ENCODE measurements at regions not wholly inside any gene's neighbourhood (a gene's known extent, or its start where the extent isn't known, plus 50 kb on each side); places are given as distances from the start of the nearest gene placed in this dataset.
"Not testable (repeated sequence)": the region's sequence is repeated elsewhere in the genome, so short reads cannot be mapped to it uniquely, and the experiment has no call there.

DNA sequence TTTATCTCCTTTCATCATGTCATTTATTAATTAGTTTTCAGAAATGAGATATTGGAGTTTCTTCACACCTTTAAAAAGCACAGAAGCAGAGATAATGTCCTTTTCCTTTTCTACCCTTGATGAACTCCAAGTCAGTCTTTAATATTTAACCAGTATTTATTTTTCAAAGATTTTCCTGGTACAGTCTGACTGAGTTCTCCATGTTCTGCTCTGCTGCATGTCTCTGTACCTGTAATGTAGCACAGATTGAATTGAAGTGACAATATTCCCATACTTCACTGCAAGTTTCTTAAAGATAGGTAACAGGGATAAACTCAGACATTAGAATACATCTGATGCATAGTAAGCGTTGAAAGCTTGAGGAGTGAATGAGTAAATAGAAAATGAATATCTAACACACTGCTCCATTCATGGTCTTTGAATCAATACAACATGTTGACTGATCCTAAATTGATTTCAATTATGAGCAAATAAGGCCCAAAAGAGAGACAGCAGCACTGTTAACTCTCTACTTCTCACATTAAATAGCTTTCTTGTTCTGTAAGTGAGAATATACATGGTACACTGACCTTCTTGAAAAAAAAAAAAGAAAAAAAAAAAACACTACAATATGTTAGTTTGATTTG is 1323.6 kb upstream of the PRR20A start:
- H3K36me3 ChIP-seq (ENCODE audit: insufficient read depth, low read length) = 0 out of 2 replicates have a peak, but pooled peaks cover 2% of the 10 kb centered on the region
- no peak overlapping the region for H3K4me3 ChIP-seq (ENCODE audit: low read length)
- H3K27ac ChIP-seq (ENCODE audit: low read depth, low read length) = no peak overlapping the region
- H3K4me1 ChIP-seq (ENCODE audit: insufficient read depth, low read length) = no peaks in the 10 kb centered on the region
- H3K27me3 ChIP-seq (ENCODE audit: insufficient read depth, low read length) = no peaks in the 10 kb centered on the region
- H3K9ac ChIP-seq (ENCODE audit: low read depth, low read length) = no peak overlapping the region
- H3K9me3 ChIP-seq (ENCODE audit: insufficient read depth, low read depth, low read length) = peaks cover 14% of the 10 kb centered on the region
- WGBS = 83% methylated on average over 1 of the region's 1 CpG

DNA sequence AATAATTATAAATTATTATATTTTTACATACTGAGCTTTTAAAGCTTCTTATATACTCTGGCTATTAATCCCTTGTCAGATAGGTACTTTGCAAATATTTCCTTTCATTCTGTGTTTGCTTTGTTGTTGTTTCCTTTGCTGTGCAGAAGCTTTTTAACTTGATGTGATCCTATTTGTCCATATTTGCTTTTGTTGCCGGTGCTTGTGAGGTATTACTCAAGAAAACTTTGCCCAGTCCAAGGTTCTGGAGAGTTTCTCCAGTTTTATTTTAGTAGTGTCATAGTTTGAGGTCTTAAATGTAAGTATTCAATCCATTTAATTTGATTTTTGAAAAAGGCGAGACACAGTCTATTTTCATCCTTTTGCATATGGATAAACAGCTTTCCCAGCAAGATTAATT is 1319.9 kb upstream of the PRR20A start:
- Histone ChIP-seq H3K36me3 (ENCODE audit: insufficient read depth, low read length) (no peaks in the 10 kb centered on the region), H3K27ac (ENCODE audit: low read depth, low read length) (no peak overlapping the region), H3K9me3 (ENCODE audit: insufficient read depth, low read depth, low read length) (no peaks in the 10 kb centered on the region), H3K4me3 (ENCODE audit: low read length) (no peak overlapping the region), H3K9ac (ENCODE audit: low read depth, low read length) (no peak overlapping the region), H3K27me3 (ENCODE audit: insufficient read depth, low read length) (no peaks in the 10 kb centered on the region), H3K4me1 (ENCODE audit: insufficient read depth, low read length) (no peaks in the 10 kb centered on the region)
- WGBS = 98% methylated on average over 2 of the region's 2 CpGs

DNA sequence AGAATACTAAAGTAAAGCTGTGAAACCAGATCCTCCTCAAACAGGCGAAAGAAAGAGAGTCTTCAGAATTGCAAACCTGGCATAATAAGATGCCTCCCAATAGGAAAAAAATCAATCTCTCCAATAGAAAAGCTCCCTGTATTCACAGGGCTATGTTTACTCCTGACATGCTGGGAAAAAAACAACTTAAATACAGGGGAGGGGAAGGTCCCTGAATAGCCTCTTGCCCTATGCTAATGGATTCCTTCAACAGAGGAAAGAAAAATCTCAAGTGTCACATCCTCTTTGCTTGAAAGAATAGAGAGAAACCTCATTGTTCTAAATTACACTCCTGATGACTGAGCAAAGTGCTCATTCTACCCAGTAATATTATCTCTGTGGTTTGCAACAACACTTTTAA is 1271.1 kb upstream of the PRR20A start:
- Histone ChIP-seq H3K27me3 (ENCODE audit: insufficient read depth, low read length) (no peaks in the 10 kb centered on the region), H3K4me3 (ENCODE audit: low read length) (no peak overlapping the region), H3K9ac (ENCODE audit: low read depth, low read length) (no peak overlapping the region), H3K4me1 (ENCODE audit: insufficient read depth, low read length) (no peaks in the 10 kb centered on the region), H3K27ac (ENCODE audit: low read depth, low read length) (no peak overlapping the region; the same call in 1 of the 2 replicates), H3K9me3 (ENCODE audit: insufficient read depth, low read depth, low read length) (peaks cover 30% of the 10 kb centered on the region), H3K36me3 (ENCODE audit: insufficient read depth, low read length) (no peaks in the 10 kb centered on the region)
- WGBS = 82% methylated on average over 1 of the region's 1 CpG

DNA sequence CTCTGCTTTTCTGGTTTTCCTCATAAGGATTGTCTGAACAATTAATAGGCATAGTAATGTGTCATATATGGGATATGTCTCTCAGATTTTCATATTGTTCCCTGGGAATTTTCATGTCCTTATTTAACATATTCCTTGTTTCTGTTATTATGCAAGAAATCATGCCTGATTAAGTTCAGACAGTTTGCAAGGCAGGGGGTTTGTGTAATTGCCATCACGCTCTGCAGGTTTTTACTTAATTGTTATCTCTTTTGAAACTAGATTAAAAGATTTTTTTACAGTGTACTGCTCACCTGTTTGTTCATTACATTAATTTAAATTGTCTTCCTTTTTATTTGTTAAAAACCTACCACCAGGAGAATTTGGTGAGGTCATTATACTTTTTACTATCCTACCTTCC is 1253.2 kb upstream of the PRR20A start:
- Histone ChIP-seq H3K9me3 (ENCODE audit: insufficient read depth, low read depth, low read length) (peaks cover 5% of the 10 kb centered on the region; the same call in 1 of the 2 replicates), H3K9ac (ENCODE audit: low read depth, low read length) (no peak overlapping the region), H3K4me1 (ENCODE audit: insufficient read depth, low read length) (no peaks in the 10 kb centered on the region), H3K27me3 (ENCODE audit: insufficient read depth, low read length) (no peaks in the 10 kb centered on the region), H3K36me3 (ENCODE audit: insufficient read depth, low read length) (no peaks in the 10 kb centered on the region), H3K4me3 (ENCODE audit: low read length) (no peak overlapping the region), H3K27ac (ENCODE audit: low read depth, low read length) (no peak overlapping the region)
- WGBS = no CpG with 5 or more reads among the region's 1 CpG

DNA sequence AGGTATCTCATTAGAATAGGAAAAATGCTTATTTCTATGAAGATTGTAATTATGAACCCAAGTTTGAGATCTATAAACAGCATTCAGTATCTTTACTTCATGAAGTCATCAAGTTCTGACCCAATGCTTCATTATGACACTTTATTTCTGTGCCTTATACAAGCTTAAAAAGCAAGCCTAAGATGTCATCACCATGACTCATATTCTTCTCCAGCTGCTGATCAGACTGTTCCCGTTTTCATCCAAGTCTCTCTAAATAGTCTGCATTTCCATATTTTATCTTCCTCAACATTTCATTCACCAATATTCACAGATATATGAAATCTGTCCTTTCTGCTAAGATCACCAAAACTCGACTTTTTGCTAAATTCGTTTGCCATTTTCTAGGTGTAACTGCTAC is 1247.2 kb upstream of the PRR20A start:
- 86% methylated on average over 3 of the region's 3 CpGs for WGBS
- peaks cover 5% of the 10 kb centered on the region; the same call in 1 of the 2 replicates for H3K9me3 ChIP-seq (ENCODE audit: insufficient read depth, low read depth, low read length)

DNA sequence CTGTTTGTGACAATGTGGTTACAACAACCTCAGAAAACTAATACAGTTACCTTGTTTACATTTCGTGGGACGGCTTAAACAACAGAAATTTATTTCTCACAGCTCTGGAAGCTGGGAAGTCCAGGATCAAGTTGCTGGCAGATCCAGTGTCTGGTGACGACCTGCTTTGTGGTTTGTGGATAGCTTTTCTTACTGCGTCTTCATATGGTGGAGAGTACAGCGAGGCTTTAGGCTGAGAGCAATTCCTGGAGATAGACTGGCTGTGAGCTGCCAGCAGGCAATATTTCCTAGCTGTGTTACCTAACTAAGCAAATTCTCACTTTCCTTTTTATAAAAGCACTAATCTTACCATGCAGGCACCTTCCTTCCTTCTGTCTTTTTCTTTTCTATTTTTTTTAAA is 1203.5 kb upstream of the PRR20A start:
- H3K36me3 ChIP-seq (ENCODE audit: insufficient read depth, low read length) = no peaks in the 10 kb centered on the region
- WGBS = 92% methylated on average over 5 of the region's 5 CpGs
- peaks cover 15% of the 10 kb centered on the region for H3K4me1 ChIP-seq (ENCODE audit: insufficient read depth, low read length)
- H3K9me3 ChIP-seq (ENCODE audit: insufficient read depth, low read depth, low read length) = no peaks in the 10 kb centered on the region
- H3K4me3 ChIP-seq (ENCODE audit: low read length) = no peak overlapping the region
- no peak overlapping the region for H3K9ac ChIP-seq (ENCODE audit: low read depth, low read length)
- no peak overlapping the region for H3K27ac ChIP-seq (ENCODE audit: low read depth, low read length)
- no peaks in the 10 kb centered on the region for H3K27me3 ChIP-seq (ENCODE audit: insufficient read depth, low read length)

More for the DNA sequence above, 1247.2 kb upstream of the PRR20A start:
- no peaks in the 10 kb centered on the region for H3K27me3 ChIP-seq (ENCODE audit: insufficient read depth, low read length)
- no peak overlapping the region for H3K9ac ChIP-seq (ENCODE audit: low read depth, low read length)
- H3K4me3 ChIP-seq (ENCODE audit: low read length) = no peak overlapping the region
- H3K36me3 ChIP-seq (ENCODE audit: insufficient read depth, low read length) = no peaks in the 10 kb centered on the region
- H3K27ac ChIP-seq (ENCODE audit: low read depth, low read length) = no peak overlapping the region
- H3K4me1 ChIP-seq (ENCODE audit: insufficient read depth, low read length) = no peaks in the 10 kb centered on the region

DNA sequence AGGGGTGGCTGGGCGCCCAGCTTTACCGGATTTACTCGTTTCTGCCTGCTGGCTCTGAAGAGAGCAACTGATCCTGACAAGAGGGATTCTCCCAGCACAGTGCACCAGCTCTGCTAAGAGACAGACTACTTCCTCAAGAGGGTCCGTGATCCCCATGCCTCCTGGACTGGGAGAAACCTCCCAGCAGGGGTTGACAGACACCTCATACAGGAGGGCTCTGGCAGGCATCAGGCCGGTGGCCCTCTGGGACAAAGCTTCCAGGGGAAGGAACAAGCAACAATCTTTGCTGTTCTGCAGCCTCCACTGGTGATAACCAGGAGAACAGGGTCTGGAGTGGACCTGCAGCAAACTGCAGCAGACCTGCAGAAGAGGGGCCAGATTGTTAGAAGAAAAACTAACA is 1192.5 kb upstream of the PRR20A start:
- no peaks in the 10 kb centered on the region for H3K36me3 ChIP-seq (ENCODE audit: insufficient read depth, low read length)
- no peak overlapping the region for H3K4me3 ChIP-seq (ENCODE audit: low read length)
- H3K4me1 ChIP-seq (ENCODE audit: insufficient read depth, low read length) = no peaks in the 10 kb centered on the region
- H3K9me3 ChIP-seq (ENCODE audit: insufficient read depth, low read depth, low read length) = no peaks in the 10 kb centered on the region
- H3K9ac ChIP-seq (ENCODE audit: low read depth, low read length) = no peak overlapping the region
- H3K27ac ChIP-seq (ENCODE audit: low read depth, low read length) = no peak overlapping the region
- WGBS = 91% methylated on average over 5 of the region's 5 CpGs
- H3K27me3 ChIP-seq (ENCODE audit: insufficient read depth, low read length) = no peaks in the 10 kb centered on the region

DNA sequence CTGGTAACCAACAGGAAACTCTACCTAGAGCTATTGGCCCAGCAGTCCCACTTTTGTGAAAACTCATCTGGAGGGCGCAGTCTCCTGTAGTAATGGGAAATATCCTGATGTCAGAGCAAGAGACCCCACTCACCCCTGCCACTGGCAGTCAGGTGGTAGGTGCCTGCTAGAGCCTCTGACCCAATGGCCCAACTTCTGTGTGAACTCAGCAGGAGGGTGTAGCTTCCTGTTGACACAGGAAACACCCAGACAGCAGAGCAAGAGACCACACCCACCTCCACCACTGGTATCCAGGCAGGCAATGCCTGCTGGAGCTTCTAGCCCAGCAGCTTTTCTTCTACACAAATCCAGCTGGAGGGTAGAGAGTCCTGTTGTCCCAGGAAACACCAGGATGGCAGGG is 1176.8 kb upstream of the PRR20A start:
- no peak overlapping the region for H3K4me3 ChIP-seq (ENCODE audit: low read length)
- no peaks in the 10 kb centered on the region for H3K4me1 ChIP-seq (ENCODE audit: insufficient read depth, low read length)
- H3K9me3 ChIP-seq (ENCODE audit: insufficient read depth, low read depth, low read length) = no peaks in the 10 kb centered on the region
- no peak overlapping the region for H3K9ac ChIP-seq (ENCODE audit: low read depth, low read length)
- no peak overlapping the region for H3K27ac ChIP-seq (ENCODE audit: low read depth, low read length)
- no peaks in the 10 kb centered on the region for H3K27me3 ChIP-seq (ENCODE audit: insufficient read depth, low read length)
- 95% methylated on average over 1 of the region's 1 CpG for WGBS
- H3K36me3 ChIP-seq (ENCODE audit: insufficient read depth, low read length) = no peaks in the 10 kb centered on the region

DNA sequence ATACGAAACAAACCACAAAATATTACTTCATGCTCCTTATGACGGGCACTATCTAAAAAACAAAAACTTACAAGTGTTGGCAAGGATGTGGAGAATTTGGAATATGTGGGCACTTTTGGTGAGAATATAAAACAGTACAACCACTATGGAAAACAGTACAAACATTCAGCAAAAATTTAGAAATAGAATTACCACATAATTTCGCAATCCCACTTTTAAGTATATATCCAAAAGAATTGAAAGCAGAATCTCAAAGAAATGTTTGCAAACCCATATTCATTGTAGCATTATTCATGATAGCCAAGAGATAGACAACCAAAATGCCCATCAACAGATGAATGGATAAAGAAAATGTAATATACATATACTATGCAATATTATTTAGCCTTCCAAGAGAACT is 1173.7 kb upstream of the PRR20A start:
- H3K4me1 ChIP-seq (ENCODE audit: insufficient read depth, low read length) = no peaks in the 10 kb centered on the region
- no peaks in the 10 kb centered on the region for H3K9me3 ChIP-seq (ENCODE audit: insufficient read depth, low read depth, low read length)
- H3K4me3 ChIP-seq (ENCODE audit: low read length) = no peak overlapping the region
- 94% methylated on average over 2 of the region's 3 CpGs for WGBS
- H3K36me3 ChIP-seq (ENCODE audit: insufficient read depth, low read length) = no peaks in the 10 kb centered on the region
- H3K9ac ChIP-seq (ENCODE audit: low read depth, low read length) = no peak overlapping the region
- no peak overlapping the region for H3K27ac ChIP-seq (ENCODE audit: low read depth, low read length)
- H3K27me3 ChIP-seq (ENCODE audit: insufficient read depth, low read length) = no peaks in the 10 kb centered on the region

DNA sequence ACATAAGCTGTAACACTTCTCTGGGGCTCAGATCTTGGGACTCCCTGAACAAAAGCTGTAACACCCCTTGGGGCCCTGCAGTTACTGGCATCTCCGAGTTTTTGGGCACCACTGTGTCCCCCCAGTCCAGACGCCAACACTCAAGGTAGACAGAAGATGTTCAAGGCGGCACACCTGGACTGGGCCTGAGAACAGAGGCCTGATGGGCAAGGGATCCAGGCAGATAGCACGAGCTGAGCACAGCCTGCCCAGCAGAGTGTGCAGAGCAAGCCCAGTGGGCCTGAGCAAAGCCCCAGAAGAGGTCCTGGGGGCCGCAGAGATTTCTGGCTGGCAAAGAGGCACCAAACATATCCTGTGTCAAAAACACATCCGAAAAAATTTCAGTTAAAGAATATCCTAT is 1163.3 kb upstream of the PRR20A start:
- no peak overlapping the region for H3K9ac ChIP-seq (ENCODE audit: low read depth, low read length)
- no peaks in the 10 kb centered on the region for H3K4me1 ChIP-seq (ENCODE audit: insufficient read depth, low read length)
- peaks cover 17% of the 10 kb centered on the region for H3K9me3 ChIP-seq (ENCODE audit: insufficient read depth, low read depth, low read length)
- no peak overlapping the region for H3K4me3 ChIP-seq (ENCODE audit: low read length)
- H3K27me3 ChIP-seq (ENCODE audit: insufficient read depth, low read length) = no peaks in the 10 kb centered on the region
- H3K36me3 ChIP-seq (ENCODE audit: insufficient read depth, low read length) = 0 out of 2 replicates have a peak, but pooled peaks cover 3% of the 10 kb centered on the region
- 87% methylated on average over 6 of the region's 6 CpGs for WGBS
- H3K27ac ChIP-seq (ENCODE audit: low read depth, low read length) = no peak overlapping the region

DNA sequence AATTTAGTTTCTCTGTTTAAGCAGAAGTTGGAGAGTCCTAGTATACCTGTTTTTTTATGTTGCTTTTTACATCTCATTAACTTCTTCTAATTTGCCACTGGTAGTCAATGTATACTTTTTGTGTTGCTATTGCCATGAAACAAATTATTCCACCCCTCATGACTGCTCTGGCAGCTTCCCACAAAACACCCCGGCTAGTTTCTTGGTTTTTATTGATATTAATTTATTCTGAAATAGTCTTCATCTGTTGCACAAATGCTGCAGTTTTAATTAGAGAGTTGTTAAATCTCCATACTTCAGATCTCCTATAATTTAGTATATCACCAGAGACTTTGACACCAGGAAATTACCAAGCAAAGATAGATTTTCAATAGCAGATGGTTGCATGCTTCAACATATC is 1159.3 kb upstream of the PRR20A start:
- H3K36me3 ChIP-seq (ENCODE audit: insufficient read depth, low read length) = 0 out of 2 replicates have a peak, but pooled peaks cover 3% of the 10 kb centered on the region
- no CpG with 5 or more reads among the region's 1 CpG for WGBS
- peaks cover 14% of the 10 kb centered on the region for H3K9me3 ChIP-seq (ENCODE audit: insufficient read depth, low read depth, low read length)
- H3K4me3 ChIP-seq (ENCODE audit: low read length) = no peak overlapping the region
- no peaks in the 10 kb centered on the region for H3K27me3 ChIP-seq (ENCODE audit: insufficient read depth, low read length)
- no peak overlapping the region for H3K9ac ChIP-seq (ENCODE audit: low read depth, low read length)
- H3K4me1 ChIP-seq (ENCODE audit: insufficient read depth, low read length) = no peaks in the 10 kb centered on the region
- no peak overlapping the region for H3K27ac ChIP-seq (ENCODE audit: low read depth, low read length)

DNA sequence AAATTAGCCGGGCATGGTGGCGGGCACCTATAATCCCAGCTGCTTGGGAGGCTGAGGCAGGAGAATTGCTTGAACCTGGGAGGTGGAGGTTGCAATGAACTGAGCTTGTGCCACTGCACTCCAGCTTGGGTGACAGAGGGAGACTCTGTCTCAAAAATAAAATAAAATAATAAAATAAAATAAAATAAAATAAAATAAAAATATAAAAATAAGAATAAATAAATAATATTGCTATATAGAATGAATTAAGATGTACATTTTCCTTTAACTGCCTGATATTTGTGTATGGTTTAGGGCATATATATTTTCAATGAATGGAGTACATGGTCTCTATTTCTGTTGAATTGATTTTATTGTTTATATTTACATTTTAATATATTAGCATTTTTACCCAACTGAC is 1156.7 kb upstream of the PRR20A start:
- 96% methylated on average over 2 of the region's 2 CpGs for whole genome bisulfite sequencing
- H3K4me3 ChIP-seq (ENCODE audit: low read length); H3K36me3 ChIP-seq (ENCODE audit: insufficient read depth, low read length); H3K27me3 ChIP-seq (ENCODE audit: insufficient read depth, low read length); H3K4me1 ChIP-seq (ENCODE audit: insufficient read depth, low read length); H3K9me3 ChIP-seq (ENCODE audit: insufficient read depth, low read depth, low read length); H3K27ac ChIP-seq (ENCODE audit: low read depth, low read length); H3K9ac ChIP-seq (ENCODE audit: low read depth, low read length): not testable (repeated sequence)
